ENCODE measurements at regions not wholly inside any gene's neighbourhood (a gene's known extent, or its start where the extent isn't known, plus 50 kb on each side); places are given as distances from the start of the nearest gene placed in this dataset.

- no peak for DNase-seq
Observed at GRCh38 chr1:168875831-168876230, 146.8 kb upstream of the DPT start.

- DNase-seq, result no peak
Observed at GRCh38 chr1:168876830-168877229, 147.8 kb upstream of the DPT start.

DNA sequence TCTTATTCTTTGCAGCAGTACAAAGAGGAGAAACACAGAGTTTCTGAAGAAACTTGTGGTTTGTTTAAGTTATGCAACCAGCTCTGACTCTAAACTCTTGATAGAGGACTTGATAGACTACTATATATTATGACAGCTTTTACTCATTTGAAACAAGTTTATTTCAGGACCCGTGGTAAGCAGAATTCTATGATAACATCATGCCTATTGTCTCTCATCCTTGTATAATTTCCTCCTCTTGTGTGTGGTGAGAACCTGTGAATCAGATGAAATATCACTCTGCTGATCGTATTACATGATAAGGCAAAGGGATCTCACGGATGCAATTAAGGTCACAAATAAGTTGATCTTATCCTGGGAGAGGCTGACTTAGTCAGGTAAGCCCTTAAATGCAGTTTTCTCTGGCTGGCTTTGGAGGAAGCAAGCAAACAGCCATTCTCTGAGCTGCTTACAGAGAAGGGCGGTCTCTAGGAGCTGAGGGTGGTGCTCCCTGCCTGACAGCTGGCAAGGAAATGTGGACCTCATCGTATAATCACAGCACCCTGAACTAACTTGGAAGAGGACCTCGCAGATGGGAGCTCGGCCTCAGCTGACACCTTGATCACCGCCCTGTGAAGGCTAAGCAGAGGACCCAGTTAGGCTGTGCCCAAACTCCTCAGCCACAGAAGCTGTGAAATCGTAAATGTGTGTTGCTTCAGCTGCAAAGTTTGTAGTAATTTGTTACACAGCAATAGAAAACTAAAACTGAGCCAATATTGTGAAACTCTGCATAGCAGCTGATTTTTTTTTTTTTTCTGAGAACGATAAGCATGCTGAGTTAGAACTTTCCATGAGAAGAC lies 151.1 kb upstream of the DPT start:
- DNase-seq, result no peak

GRCh38 chr1:168881656-168882260 lies 152.8 kb upstream of the DPT start:
- no peak for DNase-seq

DNA sequence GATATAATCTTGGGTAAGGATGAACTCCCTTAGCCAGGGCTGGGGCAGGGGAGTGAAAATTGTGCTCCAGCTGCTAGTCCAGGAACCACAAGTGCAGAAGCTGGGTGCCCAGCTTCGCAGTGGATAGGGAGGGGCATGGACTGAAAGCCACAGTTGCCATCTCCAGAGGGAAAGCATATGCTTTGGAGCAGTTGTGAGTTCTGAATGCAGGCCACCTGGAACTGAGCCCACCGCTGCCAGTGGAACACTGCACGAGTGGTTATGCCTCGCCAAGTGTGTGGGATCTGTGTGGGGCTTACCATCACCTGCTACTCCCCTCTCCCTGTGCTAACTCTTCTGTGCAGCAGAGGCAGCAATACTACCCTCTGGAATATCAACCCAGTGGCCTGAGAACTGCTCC lies 158.4 kb upstream of the DPT start:
- no peak for DNase-seq

DNA sequence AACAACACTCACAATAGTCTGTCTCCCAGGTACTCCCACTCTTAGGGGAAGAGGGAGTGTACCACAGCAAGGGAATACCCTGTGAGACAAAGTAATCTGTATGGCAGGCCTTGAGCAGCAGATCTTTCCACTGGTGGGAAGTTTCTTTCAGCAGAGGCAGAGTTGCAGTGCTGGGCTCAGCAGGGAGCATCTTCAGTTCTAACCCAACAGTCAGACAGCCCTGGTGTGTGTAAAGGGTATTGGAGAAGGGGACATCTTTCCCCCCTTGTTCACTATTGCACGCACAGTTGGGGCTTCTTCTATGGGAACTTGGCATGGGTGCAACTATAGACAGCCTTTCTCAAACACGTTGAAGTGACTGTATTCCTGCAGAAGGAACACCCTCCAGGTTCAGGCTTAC lies 159.4 kb upstream of the DPT start:
- DNase-seq, result no peak

DNA sequence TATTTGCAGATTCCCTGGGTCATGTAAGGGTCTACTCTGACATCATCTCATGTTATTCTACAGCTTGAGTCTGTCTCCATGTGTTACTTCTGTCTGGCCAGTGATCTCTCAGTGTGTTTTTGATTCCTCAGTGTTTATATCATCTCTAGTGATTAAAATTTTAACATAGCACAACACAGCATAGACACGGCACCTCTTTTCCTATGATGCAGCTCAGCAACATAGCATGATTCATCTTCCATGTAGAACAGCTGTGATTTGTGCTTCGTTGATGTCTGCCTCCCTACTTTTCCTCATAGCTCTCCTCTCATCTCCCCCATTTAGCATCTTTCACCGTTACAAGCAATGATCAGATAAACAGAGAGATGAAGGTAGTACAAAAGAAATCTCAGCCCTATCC lies 163.9 kb upstream of the DPT start:
- no peak for DNase-seq

- DNase-seq, result no peak
Observed at GRCh38 chr1:168893359-168893801, 164.4 kb upstream of the DPT start.

DNA sequence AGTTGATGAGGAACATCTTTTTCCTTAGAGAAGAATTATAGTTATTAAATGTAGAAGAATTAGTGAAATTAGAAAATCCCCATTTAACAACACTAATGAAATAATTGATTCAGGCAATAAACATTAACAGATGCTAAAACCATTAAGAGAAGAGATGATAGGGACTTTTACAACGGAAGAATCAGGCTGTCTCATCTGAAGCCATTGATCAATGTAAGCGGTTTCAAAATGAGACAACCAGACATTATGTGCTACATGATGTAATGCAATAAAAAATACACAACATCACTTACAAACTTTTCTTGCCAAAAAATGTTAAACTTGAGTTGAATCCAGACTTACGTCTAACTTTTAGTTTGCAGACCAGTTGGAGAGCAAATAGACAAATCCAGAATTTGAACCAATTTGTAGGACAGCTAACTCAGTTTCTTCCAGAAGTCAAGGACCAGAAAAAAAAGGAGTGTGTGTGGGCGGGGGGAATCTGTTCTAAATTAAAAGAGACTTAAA lies 165.4 kb upstream of the DPT start:
- DNase-seq, result no peak

- DNase-seq, result no peak
Observed at GRCh38 chr1:168897249-168897648, 168.2 kb upstream of the DPT start.

GRCh38 chr1:168903237-168903830 lies 174.3 kb upstream of the DPT start:
- DNase-seq, result no peak

DNA sequence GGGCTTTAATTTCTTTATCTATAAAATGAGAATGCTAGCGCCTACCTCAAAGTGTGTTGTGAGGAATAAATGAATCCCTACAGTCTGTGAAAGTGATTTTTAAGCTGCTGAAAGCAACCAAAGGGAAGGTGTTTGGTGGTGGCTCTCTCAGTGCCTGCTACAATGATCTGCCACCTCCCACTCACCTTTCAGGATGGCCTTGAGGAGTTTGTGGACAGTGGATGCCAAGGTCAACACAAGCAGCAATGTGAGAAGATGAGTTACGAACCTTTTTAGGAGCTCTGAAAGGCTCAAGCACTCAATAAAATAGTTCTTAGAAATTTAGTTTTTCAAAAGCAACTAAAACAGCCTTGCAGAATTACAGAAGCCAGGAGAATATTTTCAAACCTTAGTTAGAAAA lies 176.6 kb upstream of the DPT start:
- no peak for DNase-seq

GRCh38 chr1:168906367-168906766 lies 177.4 kb upstream of the DPT start:
- DNase-seq, result no peak

GRCh38 chr1:168907053-168907452 lies 178.0 kb upstream of the DPT start:
- no peak for DNase-seq

- no peak for DNase-seq
Observed at GRCh38 chr1:168907786-168908348, 178.9 kb upstream of the DPT start.

- no peak for DNase-seq
Observed at GRCh38 chr1:168910403-168910802, 181.4 kb upstream of the DPT start.

- no peak for DNase-seq
Observed at GRCh38 chr1:168911370-168911769, 182.4 kb upstream of the DPT start.

DNA sequence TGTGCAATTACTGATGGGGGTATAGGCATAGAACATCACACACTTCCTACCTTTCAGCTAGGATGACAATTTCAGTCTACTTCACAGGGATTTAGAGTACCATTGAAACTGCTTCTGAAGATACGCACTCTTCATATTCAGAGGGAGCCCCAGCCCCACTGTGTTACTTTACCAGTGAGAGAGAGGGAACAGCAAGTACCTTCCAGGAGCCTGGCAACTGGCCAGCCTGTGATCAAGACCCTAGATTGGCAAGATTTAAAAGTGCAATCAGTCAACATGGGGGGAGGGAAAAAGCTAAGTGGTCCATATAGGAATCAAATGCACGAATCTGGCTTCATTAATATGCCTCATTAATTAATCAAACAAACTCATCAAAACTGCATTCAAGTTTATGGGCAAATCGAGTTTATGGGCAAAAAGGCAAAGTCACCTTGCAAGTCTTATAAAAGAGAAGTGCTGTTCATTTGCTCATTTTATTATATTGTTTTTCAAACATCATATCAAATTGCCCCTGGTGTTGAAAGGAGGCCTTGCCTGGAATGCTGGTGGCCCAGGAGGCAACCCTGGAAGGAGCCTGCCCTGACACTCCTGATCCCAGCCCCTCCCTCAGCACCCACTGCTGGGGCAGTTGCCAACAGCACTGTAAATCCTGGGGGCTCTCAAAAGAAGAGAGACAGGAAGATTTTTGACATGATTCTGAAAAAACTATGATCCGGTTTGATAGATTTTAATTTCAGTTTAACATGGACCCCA lies 184.9 kb upstream of the DPT start:
- DNase-seq, result no peak

DNA sequence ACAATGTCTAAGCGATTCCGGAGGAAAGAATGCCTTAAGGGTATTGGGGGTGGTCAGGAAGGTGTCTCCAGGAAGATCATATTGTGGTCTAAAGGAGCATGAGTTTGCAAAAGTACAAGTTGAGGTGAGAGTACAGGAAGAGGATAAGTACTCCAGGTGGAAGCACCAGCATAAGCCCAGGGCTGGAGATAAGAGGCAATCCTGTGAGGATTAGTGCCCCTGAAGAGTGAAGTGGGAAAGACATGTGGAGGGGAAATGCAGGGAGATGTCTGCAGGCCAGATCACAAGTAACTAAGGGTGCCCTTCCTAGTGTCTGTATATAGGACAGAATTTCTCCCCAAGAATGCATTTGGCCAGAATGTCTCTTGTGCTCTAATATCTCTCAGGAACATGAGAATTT lies 188.3 kb upstream of the DPT start:
- DNase-seq, result no peak

GRCh38 chr1:168917796-168918195 lies 188.7 kb upstream of the ATP1B1 start:
- no peak for DNase-seq

DNA sequence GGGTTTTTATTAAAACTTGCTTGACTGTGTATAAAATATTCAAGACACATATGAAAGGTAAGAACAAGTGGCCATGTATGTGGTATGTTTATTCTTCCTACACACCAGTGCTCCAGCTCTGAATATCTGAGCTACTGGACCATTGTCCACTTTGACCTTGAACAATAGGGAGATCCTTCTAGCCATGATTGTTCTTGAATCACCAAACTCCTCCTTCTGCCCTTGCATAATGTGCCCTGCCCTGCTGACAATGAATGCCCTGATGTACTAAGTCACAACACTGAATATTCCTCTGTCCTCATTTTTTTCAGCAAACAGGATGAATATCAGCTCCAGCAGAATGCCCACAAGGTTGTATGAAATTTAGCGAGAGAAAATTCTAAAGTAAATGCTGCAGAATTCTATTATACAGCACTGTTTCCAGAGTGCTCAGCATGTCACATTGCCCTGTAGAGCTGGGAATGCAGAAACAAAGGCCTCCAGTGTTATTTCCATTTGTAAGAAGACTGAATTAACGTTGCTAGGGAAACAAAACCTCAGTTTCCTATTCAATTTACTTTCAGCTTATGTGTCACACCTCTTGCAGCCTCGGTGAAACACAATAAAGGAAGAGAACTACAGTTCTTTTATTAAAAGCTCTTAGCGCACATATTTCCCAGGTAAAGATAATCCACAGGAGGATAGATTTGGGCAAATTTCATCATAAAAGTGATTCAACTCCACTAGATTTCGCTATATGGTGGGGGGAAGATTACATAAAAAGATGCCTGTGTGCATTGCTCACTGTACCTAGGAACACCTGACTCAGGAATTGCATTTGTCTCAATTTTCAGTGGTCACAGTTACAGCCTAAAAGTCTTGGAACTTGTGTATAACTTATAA lies 187.4 kb upstream of the ATP1B1 start:
- DNase-seq, result no peak

Data from stimulated activated CD8-positive, alpha-beta memory T cell treated with anti-CD3 and anti-CD28 coated beads, Interleukin-4, amount 100 ng/mL, for 48 hours (primary cell).